ENCODE measurements at regions not wholly inside any gene's neighbourhood (a gene's known extent, or its start where the extent isn't known, plus 50 kb on each side); places are given as distances from the start of the nearest gene placed in this dataset.

GRCh38 chr2:576292-576691, 100.9 kb downstream of the TMEM18 start:
- no peak overlapping the region for H3K4me3 ChIP-seq (ENCODE audit: low read length)
- H3K36me3 ChIP-seq (ENCODE audit: insufficient read depth, low read length), result no peaks in the 10 kb centered on the region
- no peak overlapping the region for H2AFZ ChIP-seq (ENCODE audit: low read depth, low read length)
- no peaks in the 10 kb centered on the region for H3K4me1 ChIP-seq (ENCODE audit: insufficient read depth, low read length)
- H3K27me3 ChIP-seq (ENCODE audit: insufficient read depth, low read length), result no peaks in the 10 kb centered on the region
- peaks cover 6% of the 10 kb centered on the region for H3K9me3 ChIP-seq (ENCODE audit: low read length)

GRCh38 chr2:575727-576236, 101.4 kb downstream of the TMEM18 start:
- Histone ChIP-seq H3K4me3 (ENCODE audit: low read length) (no peak overlapping the region), H3K4me1 (ENCODE audit: insufficient read depth, low read length) (no peaks in the 10 kb centered on the region), H3K36me3 (ENCODE audit: insufficient read depth, low read length) (no peaks in the 10 kb centered on the region), H3K27me3 (ENCODE audit: insufficient read depth, low read length) (no peaks in the 10 kb centered on the region), H3K9me3 (ENCODE audit: low read length) (peaks cover 6% of the 10 kb centered on the region), H2AFZ (ENCODE audit: low read depth, low read length) (no peak overlapping the region)

GRCh38 chr2:575030-575726, 102.0 kb downstream of the TMEM18 start:
- Histone ChIP-seq H3K36me3 (ENCODE audit: insufficient read depth, low read length) (no peaks in the 10 kb centered on the region), H3K4me3 (ENCODE audit: low read length) (no peak overlapping the region), H3K9me3 (ENCODE audit: low read length) (peaks cover 6% of the 10 kb centered on the region), H3K27me3 (ENCODE audit: insufficient read depth, low read length) (no peaks in the 10 kb centered on the region), H3K4me1 (ENCODE audit: insufficient read depth, low read length) (no peaks in the 10 kb centered on the region), H2AFZ (ENCODE audit: low read depth, low read length) (no peak overlapping the region)

- no peaks in the 10 kb centered on the region for H3K36me3 ChIP-seq (ENCODE audit: insufficient read depth, low read length)
- H3K4me1 ChIP-seq (ENCODE audit: insufficient read depth, low read length), result no peaks in the 10 kb centered on the region
- no peak overlapping the region for H2AFZ ChIP-seq (ENCODE audit: low read depth, low read length)
- no peak overlapping the region for H3K4me3 ChIP-seq (ENCODE audit: low read length)
- H3K9me3 ChIP-seq (ENCODE audit: low read length), result peaks cover 6% of the 10 kb centered on the region
- H3K27me3 ChIP-seq (ENCODE audit: insufficient read depth, low read length), result no peaks in the 10 kb centered on the region
Measured at GRCh38 chr2:573805-574392, 103.3 kb downstream of the TMEM18 start.

GRCh38 chr2:573025-573424, 104.2 kb downstream of the TMEM18 start:
- Histone ChIP-seq H3K27me3 (ENCODE audit: insufficient read depth, low read length) (peaks cover 4% of the 10 kb centered on the region), H3K4me1 (ENCODE audit: insufficient read depth, low read length) (no peaks in the 10 kb centered on the region), H3K4me3 (ENCODE audit: low read length) (no peak overlapping the region), H3K36me3 (ENCODE audit: insufficient read depth, low read length) (no peaks in the 10 kb centered on the region), H3K9me3 (ENCODE audit: low read length) (peaks cover 6% of the 10 kb centered on the region), H2AFZ (ENCODE audit: low read depth, low read length) (no peak overlapping the region)

- H3K4me1 ChIP-seq (ENCODE audit: insufficient read depth, low read length), result no peaks in the 10 kb centered on the region
- H3K4me3 ChIP-seq (ENCODE audit: low read length), result no peak overlapping the region
- no peaks in the 10 kb centered on the region for H3K9me3 ChIP-seq (ENCODE audit: low read length)
- no peak overlapping the region for H2AFZ ChIP-seq (ENCODE audit: low read depth, low read length)
- H3K36me3 ChIP-seq (ENCODE audit: insufficient read depth, low read length), result no peaks in the 10 kb centered on the region
- H3K27me3 ChIP-seq (ENCODE audit: insufficient read depth, low read length), result peaks cover 4% of the 10 kb centered on the region
Measured at GRCh38 chr2:569681-570080, 107.5 kb downstream of the TMEM18 start.

GRCh38 chr2:568639-569235, 108.5 kb downstream of the TMEM18 start:
- H3K27me3 ChIP-seq (ENCODE audit: insufficient read depth, low read length), result peaks cover 4% of the 10 kb centered on the region
- H3K4me3 ChIP-seq (ENCODE audit: low read length), result no peak overlapping the region
- no peak overlapping the region for H2AFZ ChIP-seq (ENCODE audit: low read depth, low read length)
- no peaks in the 10 kb centered on the region for H3K36me3 ChIP-seq (ENCODE audit: insufficient read depth, low read length)
- no peaks in the 10 kb centered on the region for H3K4me1 ChIP-seq (ENCODE audit: insufficient read depth, low read length)
- H3K9me3 ChIP-seq (ENCODE audit: low read length), result no peaks in the 10 kb centered on the region

- Histone ChIP-seq H3K4me1 (ENCODE audit: insufficient read depth, low read length) (no peaks in the 10 kb centered on the region), H3K9me3 (ENCODE audit: low read length) (no peaks in the 10 kb centered on the region), H3K27me3 (ENCODE audit: insufficient read depth, low read length) (peaks cover 4% of the 10 kb centered on the region), H3K4me3 (ENCODE audit: low read length) (no peak overlapping the region), H2AFZ (ENCODE audit: low read depth, low read length) (no peak overlapping the region), H3K36me3 (ENCODE audit: insufficient read depth, low read length) (no peaks in the 10 kb centered on the region)
Measured at GRCh38 chr2:567865-568638, 109.2 kb downstream of the TMEM18 start.

GRCh38 chr2:567496-567864, 109.7 kb downstream of the TMEM18 start:
- H3K9me3 ChIP-seq (ENCODE audit: low read length), result no peaks in the 10 kb centered on the region
- no peaks in the 10 kb centered on the region for H3K4me1 ChIP-seq (ENCODE audit: insufficient read depth, low read length)
- H3K27me3 ChIP-seq (ENCODE audit: insufficient read depth, low read length), result peaks cover 4% of the 10 kb centered on the region
- H3K4me3 ChIP-seq (ENCODE audit: low read length), result no peak overlapping the region
- H3K36me3 ChIP-seq (ENCODE audit: insufficient read depth, low read length), result no peaks in the 10 kb centered on the region
- no peak overlapping the region for H2AFZ ChIP-seq (ENCODE audit: low read depth, low read length)

- H3K9me3 ChIP-seq (ENCODE audit: low read length), result no peaks in the 10 kb centered on the region
- no peak overlapping the region for H2AFZ ChIP-seq (ENCODE audit: low read depth, low read length)
- H3K27me3 ChIP-seq (ENCODE audit: insufficient read depth, low read length), result peaks cover 4% of the 10 kb centered on the region
- no peaks in the 10 kb centered on the region for H3K4me1 ChIP-seq (ENCODE audit: insufficient read depth, low read length)
- H3K36me3 ChIP-seq (ENCODE audit: insufficient read depth, low read length), result no peaks in the 10 kb centered on the region
- no peak overlapping the region for H3K4me3 ChIP-seq (ENCODE audit: low read length)
Measured at GRCh38 chr2:566379-567313, 110.6 kb downstream of the TMEM18 start.

- Histone ChIP-seq H3K9me3 (ENCODE audit: low read length) (no peaks in the 10 kb centered on the region), H3K36me3 (ENCODE audit: insufficient read depth, low read length) (no peaks in the 10 kb centered on the region), H3K4me3 (ENCODE audit: low read length) (no peak overlapping the region), H3K4me1 (ENCODE audit: insufficient read depth, low read length) (no peaks in the 10 kb centered on the region), H2AFZ (ENCODE audit: low read depth, low read length) (no peak overlapping the region), H3K27me3 (ENCODE audit: insufficient read depth, low read length) (peaks cover 8% of the 10 kb centered on the region)
Measured at GRCh38 chr2:564471-565181, 112.6 kb downstream of the TMEM18 start.

- peaks cover 6% of the 10 kb centered on the region for H3K27me3 ChIP-seq (ENCODE audit: insufficient read depth, low read length)
- H3K36me3 ChIP-seq (ENCODE audit: insufficient read depth, low read length), result no peaks in the 10 kb centered on the region
- no peaks in the 10 kb centered on the region for H3K4me1 ChIP-seq (ENCODE audit: insufficient read depth, low read length)
- no peak overlapping the region for H2AFZ ChIP-seq (ENCODE audit: low read depth, low read length)
- H3K9me3 ChIP-seq (ENCODE audit: low read length), result no peaks in the 10 kb centered on the region
- H3K4me3 ChIP-seq (ENCODE audit: low read length), result no peak overlapping the region
Measured at GRCh38 chr2:563512-563911, 113.7 kb downstream of the TMEM18 start.
